GM12872 (cell line): ENCODE measurements at regions not wholly inside any gene's neighbourhood (a gene's known extent, or its start where the extent isn't known, plus 50 kb on each side); places are given as distances from the start of the nearest gene placed in this dataset.

Experiments
- TF ChIP-seq, protein P1 (sequence below): IDR thresholded peaks from 3 replicates; pipeline ENCODE4 v1.5.1; 2011; ENCODE audit warnings: low read depth, mild to moderate bottlenecking, low read length, moderate library complexity; ENCODE audit not compliant: insufficient read depth

DNA sequence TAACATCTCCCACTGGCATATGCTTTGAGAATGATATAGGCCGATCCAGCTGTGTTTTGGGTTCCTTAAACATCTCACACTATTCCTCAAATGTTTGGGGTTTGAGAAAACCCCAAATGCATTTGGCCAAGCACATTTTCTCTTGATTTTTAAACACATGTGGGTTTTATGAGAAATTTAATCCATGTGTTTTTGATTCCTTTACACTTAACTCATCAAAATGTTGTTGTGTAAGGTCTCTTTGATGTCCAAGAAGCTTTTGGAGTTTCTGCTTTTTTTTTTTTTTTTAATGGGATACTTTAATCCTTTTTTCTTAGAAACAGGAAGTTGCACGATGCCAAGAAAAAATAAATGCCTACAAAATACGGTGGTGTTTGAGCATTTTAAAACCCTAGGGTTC is 339.8 kb upstream of the TCF4 start:
- TF ChIP-seq, protein P1, sequence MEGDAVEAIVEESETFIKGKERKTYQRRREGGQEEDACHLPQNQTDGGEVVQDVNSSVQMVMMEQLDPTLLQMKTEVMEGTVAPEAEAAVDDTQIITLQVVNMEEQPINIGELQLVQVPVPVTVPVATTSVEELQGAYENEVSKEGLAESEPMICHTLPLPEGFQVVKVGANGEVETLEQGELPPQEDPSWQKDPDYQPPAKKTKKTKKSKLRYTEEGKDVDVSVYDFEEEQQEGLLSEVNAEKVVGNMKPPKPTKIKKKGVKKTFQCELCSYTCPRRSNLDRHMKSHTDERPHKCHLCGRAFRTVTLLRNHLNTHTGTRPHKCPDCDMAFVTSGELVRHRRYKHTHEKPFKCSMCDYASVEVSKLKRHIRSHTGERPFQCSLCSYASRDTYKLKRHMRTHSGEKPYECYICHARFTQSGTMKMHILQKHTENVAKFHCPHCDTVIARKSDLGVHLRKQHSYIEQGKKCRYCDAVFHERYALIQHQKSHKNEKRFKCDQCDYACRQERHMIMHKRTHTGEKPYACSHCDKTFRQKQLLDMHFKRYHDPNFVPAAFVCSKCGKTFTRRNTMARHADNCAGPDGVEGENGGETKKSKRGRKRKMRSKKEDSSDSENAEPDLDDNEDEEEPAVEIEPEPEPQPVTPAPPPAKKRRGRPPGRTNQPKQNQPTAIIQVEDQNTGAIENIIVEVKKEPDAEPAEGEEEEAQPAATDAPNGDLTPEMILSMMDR, result no peak

DNA sequence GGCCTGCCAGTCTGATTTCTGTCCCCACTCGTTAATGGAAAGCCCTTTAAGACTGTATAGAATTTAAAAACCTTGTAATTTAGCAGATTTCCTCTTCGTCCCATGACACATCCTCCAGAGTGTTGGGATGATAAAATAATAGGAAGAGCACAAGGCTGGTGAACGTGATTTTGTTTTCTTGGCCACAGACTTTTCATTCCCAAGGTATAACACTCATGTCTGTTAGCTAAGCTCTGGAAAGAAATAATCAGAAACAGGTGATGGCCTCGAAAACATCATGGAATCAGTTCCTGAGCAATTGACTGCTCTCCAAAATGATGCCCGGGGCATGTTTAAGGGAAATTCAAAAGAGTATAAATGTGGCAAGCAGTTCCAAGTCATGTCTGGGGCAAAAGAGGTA is 337.8 kb upstream of the TCF4 start:
- TF ChIP-seq, protein P1, result no peak

DNA sequence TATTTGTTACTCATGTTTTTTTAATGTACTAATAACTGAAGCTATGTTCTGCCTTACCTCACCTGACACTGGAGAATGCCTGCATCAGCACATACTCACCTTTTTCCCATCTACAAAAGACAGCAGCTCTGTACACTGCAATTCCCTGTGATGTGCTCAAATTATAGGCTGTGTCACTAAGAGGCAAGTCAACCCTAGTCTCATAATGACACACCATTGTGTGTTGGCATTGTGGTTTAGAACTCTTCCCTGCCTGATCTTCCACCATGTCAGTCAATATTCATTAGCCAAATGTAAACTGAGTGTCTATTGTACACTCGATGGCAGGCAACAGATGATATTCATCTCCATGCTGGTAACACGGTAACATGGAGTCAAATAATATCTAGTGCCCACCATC is 332.1 kb upstream of the TCF4 start:
- TF ChIP-seq, protein P1, result no peak

DNA sequence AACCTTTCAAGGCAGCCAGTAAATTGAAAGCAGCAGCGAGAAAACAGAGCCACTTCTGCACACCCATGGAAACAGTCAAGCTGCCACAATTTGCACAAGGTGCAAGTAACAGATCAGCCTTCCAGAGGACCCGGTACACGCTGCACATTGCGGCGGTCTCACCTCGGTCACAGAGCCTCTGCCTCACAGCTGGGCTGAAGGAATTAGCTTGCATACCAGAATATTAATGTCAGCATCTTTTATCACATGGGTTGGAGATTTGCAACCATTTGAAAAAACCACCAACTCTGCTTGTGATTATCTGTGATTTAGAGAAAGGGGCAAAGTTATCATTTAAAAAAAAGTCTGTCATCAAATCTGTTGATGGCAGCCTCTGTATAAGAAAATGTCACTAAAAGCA is 330.5 kb upstream of the TCF4 start:
- TF ChIP-seq, protein P1, result no peak

DNA sequence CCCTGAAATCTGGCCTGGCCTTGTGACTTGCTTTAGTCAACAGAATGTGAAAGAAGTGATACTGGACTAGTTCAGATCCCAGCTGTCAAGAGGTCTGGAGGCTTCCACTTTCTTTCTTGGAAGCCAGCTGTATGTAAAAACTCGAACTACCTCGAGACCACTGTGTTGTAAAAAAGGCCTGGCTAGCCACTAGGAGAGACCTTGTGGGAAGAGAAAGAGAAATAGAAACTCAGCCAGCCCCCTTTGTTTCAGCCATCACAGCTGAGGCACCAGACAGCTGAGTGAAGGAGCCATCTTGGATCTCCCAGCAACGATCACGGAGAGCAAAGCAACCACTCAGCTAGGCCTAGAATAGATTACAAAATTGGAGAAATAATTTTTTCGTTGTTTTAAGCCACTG is 324.9 kb upstream of the TCF4 start:
- TF ChIP-seq, protein P1, result no peak

DNA sequence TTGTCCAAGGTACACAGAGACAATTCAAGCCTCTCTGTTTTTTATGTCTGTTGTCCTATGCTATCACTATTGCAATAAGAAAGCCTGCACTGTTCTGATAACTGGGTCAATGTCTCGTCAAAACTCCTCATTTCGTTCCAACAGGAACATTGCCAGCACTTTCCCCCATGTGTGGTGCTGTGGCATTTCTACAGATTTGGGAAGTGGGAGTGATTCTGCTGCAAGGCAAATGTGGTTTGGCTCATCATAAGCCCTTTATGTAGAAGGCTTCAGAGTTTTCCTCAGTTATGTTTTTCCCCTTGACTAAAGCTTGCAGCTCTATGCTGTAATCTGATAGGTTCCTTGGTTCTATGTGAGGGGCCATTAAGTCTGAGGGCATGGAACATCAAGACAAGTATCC is 324.1 kb upstream of the TCF4 start:
- TF ChIP-seq, protein P1, result no peak

DNA sequence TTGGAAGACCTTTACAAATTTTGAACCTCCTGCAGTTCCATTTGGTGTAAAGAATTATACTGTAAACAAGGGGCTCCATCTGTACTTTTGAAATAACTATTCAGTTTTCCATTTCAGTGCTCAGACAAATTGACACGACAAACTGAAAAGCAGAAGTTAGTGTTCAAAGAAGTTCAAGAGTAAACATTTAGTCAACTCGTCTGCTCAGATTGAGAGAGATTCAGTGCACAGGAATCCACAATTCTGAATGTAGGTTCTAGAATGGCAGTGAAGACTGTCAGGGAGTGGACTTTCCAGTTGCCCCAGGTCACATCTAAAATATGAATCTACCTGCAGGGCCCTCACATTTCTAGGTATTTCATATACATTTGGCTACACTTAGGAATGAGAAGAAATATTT is 322.3 kb upstream of the TCF4 start:
- TF ChIP-seq, protein P1, result no peak

DNA sequence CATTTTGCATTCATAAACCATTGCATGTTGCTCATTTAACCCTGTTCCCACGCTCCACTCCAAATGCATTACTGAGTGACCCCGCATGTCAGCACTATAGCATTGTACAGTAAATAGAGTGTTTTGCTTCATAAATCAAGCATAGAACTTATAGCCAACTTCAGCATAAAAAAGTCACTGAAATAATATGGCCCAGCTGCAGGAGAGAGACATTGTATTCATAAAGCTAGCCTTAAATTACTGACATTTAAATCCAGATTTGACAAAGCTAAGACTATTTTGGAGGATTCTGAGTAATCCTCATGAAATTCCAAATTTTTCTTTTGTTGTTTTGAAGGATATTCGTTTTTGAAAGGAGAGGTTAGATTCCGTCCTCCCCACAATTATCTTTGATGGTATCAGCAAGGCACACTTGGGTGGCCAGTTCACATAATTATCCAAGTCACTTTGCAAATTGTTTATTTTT is 320.9 kb upstream of the TCF4 start:
- TF ChIP-seq, protein P1, result no peak
